IMR-90 (cell line): ENCODE measurements at regions not wholly inside any gene's neighbourhood (a gene's known extent, or its start where the extent isn't known, plus 50 kb on each side); places are given as distances from the start of the nearest gene placed in this dataset.

Experiments used
- ATAC-seq: fragments of 200-7000 bp; cut with Tn5 transposase; 2 replicates; pipeline ENCODE4 v1.9.1; 2020; ENCODE audit warnings: low read depth, mild to moderate bottlenecking, moderate library complexity
- BruUV-seq: library from RNA; stranded (reverse); fragments of 400-500 nt; replicated peaks from 2 replicates; lab custom pipeline; 2021; lab: Mats Ljungman, UMichigan
- CTCF ChIA-PET: fragments of 300-600 bp; formaldehyde crosslinking; extraction: SDS; loops from one replicate; lab custom pipeline; 2021; ENCODE audit warnings: antibody characterized with exemption; lab: Yijun Ruan, JAX
- POLR2A ChIA-PET: fragments of 300-600 bp; sonication (Branson Sonifier 250); formaldehyde crosslinking; loops from one replicate; lab custom pipeline; 2022; ENCODE audit warnings: antibody characterized with exemption; ENCODE audit not compliant: unreplicated experiment; lab: Charles Lee
- DNase-seq: peaks from one replicate; pipeline ENCODE4 v3.0.0; 2013
- H2AFZ ChIP-seq: replicated peaks from 2 replicates; pipeline ENCODE3; 2013; ENCODE audit warnings: low read length, mild to moderate bottlenecking; ENCODE audit not compliant: poor library complexity
- H2AK5ac ChIP-seq: 2 replicates; pipeline ENCODE4 v1.6.1; 2013; ENCODE audit warnings: low read depth, low read length, inconsistent platforms
- H2AK9ac ChIP-seq: replicated peaks from 2 replicates; pipeline ENCODE3; 2013; ENCODE audit warnings: mild to moderate bottlenecking, low read depth, low read length, moderate library complexity; ENCODE audit not compliant: poor library complexity
- H2BK120ac ChIP-seq: 2 replicates; pipeline ENCODE4 v1.6.1; 2013; ENCODE audit warnings: low read depth, low read length, inconsistent platforms
- H2BK15ac ChIP-seq: 3 replicates; pipeline ENCODE4 v1.6.1; 2013; ENCODE audit warnings: low read depth, low read length, inconsistent platforms
- H2BK20ac ChIP-seq: 2 replicates; pipeline ENCODE4 v1.6.1; 2013; ENCODE audit warnings: low read depth, mild to moderate bottlenecking, inconsistent platforms, low read length, moderate library complexity
- H2BK5ac ChIP-seq: 2 replicates; pipeline ENCODE4 v1.6.1; 2013; ENCODE audit warnings: mild to moderate bottlenecking, low read depth, low read length, inconsistent platforms; ENCODE audit not compliant: poor library complexity, severe bottlenecking
- H3K14ac ChIP-seq: replicated peaks from 2 replicates; pipeline ENCODE4 v1.6.1; 2013; ENCODE audit warnings: low read depth, low read length, inconsistent platforms
- H3K18ac ChIP-seq: 2 replicates; pipeline ENCODE4 v1.6.1; 2013; ENCODE audit warnings: low read depth, low read length, control low read depth
- H3K23ac ChIP-seq: 2 replicates; pipeline ENCODE4 v1.6.1; 2013; ENCODE audit warnings: low read depth, low read length, inconsistent platforms
- H3K27ac ChIP-seq: 2 replicates; pipeline ENCODE4 v1.5.1; 2013; ENCODE audit warnings: mild to moderate bottlenecking, control low read depth, low read length; ENCODE audit not compliant: insufficient read depth
- H3K27me3 ChIP-seq: 2 replicates; pipeline ENCODE4 v1.6.1; 2013; ENCODE audit warnings: low read length; ENCODE audit not compliant: control insufficient read depth, insufficient read depth
- H3K36me3 ChIP-seq: 2 replicates; pipeline ENCODE4 v1.6.1; 2013; ENCODE audit warnings: low read length, mixed read lengths; ENCODE audit not compliant: control insufficient read depth, insufficient read depth
- H3K4ac ChIP-seq: 2 replicates; pipeline ENCODE4 v1.6.1; 2013; ENCODE audit warnings: low read depth, low read length, inconsistent platforms
- H3K4me1 ChIP-seq: 2 replicates; pipeline ENCODE4 v1.6.1; 2013; ENCODE audit warnings: low read length, mixed read lengths; ENCODE audit not compliant: control insufficient read depth, insufficient read depth
- H3K4me2 ChIP-seq: 2 replicates; pipeline ENCODE4 v1.6.1; 2013; ENCODE audit warnings: low read depth, mild to moderate bottlenecking, control low read depth, low read length, moderate library complexity
- H3K4me3 ChIP-seq: 2 replicates; pipeline ENCODE4 v1.5.1; 2013; ENCODE audit warnings: low read depth, mild to moderate bottlenecking, control low read depth, low read length, moderate library complexity; ENCODE audit not compliant: insufficient read depth
- H3K56ac ChIP-seq: 2 replicates; pipeline ENCODE4 v1.6.1; 2013; ENCODE audit warnings: low read length, inconsistent platforms; ENCODE audit not compliant: insufficient read depth; ENCODE audit errors: extremely low read depth
- H3K79me1 ChIP-seq, 2 experiments: 2 replicates each; pipeline ENCODE4 v1.6.1; 2013; ENCODE audit warnings: low read length in 2 of 2, inconsistent platforms in 1 of 2, low read depth in 1 of 2
- H3K9ac ChIP-seq: 2 replicates; pipeline ENCODE4 v1.6.1; 2013; ENCODE audit warnings: low read depth, low read length, control low read depth
- H3K9me1 ChIP-seq: 2 replicates; pipeline ENCODE4 v1.6.1; 2013; ENCODE audit warnings: low read length, inconsistent platforms; ENCODE audit not compliant: insufficient read depth
- H3K9me3 ChIP-seq: 2 replicates; pipeline ENCODE4 v1.6.1; 2013; ENCODE audit warnings: low read length; ENCODE audit not compliant: control insufficient read depth, insufficient read depth
- H4K20me1 ChIP-seq: 2 replicates; pipeline ENCODE4 v1.6.1; 2013; ENCODE audit warnings: low read length, inconsistent platforms; ENCODE audit not compliant: insufficient read depth
- H4K5ac ChIP-seq: 2 replicates; pipeline ENCODE4 v1.6.1; 2013; ENCODE audit warnings: mild to moderate bottlenecking, low read depth, low read length, control low read depth
- H4K8ac ChIP-seq, 2 experiments: 2 replicates each; pipeline ENCODE4 v1.6.1; 2013; ENCODE audit warnings: low read depth in 2 of 2, low read length in 2 of 2, control low read depth in 1 of 2, inconsistent platforms in 1 of 2
- H4K91ac ChIP-seq: 2 replicates; pipeline ENCODE4 v1.6.1; 2013; ENCODE audit warnings: low read depth, low read length, inconsistent platforms; ENCODE audit not compliant: insufficient read depth
- MXI1 ChIP-seq: IDR thresholded peaks from 2 replicates; pipeline ENCODE4 v1.6.1; 2012; ENCODE audit warnings: low read depth, mild to moderate bottlenecking, low read length, moderate library complexity, borderline replicate concordance
- SMC3 ChIP-seq: fragments of 150-350 bp; IDR thresholded peaks from 2 replicates; pipeline ENCODE4 v1.6.1; 2016; ENCODE audit warnings: low read depth, mild to moderate bottlenecking, antibody characterized with exemption, low read length, moderate library complexity
- WGBS, 2 experiments: methylation state at CpG; one replicate each; pipeline versions ENCODE4 v1.1.5 to v1.1.7; 2013; ENCODE audit warnings: missing lambda C conversion rate in 2 of 2; ENCODE audit not compliant: insufficient read length in 1 of 2; ENCODE audit errors: extremely low coverage in 2 of 2; 5-methylcytosine and 5-hydroxymethylcytosine counted together
- dilution Hi-C: fragments of 300-500 bp; cut with HindIII; formaldehyde crosslinking; loops from one replicate; pipeline ENCODE4 v1.14.3; 2018; ENCODE audit warnings: low sequenced_read_pairs; ENCODE audit not compliant: unreplicated experiment
- in situ Hi-C: fragments of 300-500 bp; cut with MboI; formaldehyde crosslinking; loops from 3 replicates; pipeline ENCODE4 v1.14.3; 2019; ENCODE audit warnings: low sequenced_read_pairs, inconsistent platforms, mixed read lengths
- intact Hi-C: fragments of 100-400 bp; cut with micrococcal nuclease; formaldehyde crosslinking; loops from 2 replicates; pipeline ENCODE4 v1.10.0; 2022

DNA sequence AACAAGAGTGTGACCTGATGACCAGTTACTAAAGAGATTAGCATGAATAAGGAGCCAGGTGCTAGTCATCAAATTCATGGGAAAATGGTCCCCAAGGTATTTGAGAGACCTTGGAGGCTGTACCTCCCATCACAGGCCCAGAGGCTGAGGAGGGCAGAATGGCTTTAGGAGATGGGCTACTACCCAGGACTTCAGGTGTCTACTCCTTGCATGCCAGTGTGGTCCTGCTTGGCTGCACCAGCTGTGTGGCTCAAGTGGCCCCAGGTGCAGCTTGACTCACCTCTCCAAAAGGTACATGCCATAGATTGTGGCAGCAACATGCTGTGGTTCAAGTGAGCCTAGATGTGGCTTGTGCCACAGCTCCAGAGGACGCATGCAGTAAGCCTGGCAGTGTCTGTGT, 56.5 kb downstream of the TANC2 start:
- Histone ChIP-seq H3K23ac (no peak overlapping the region), H2BK5ac (no peak overlapping the region), H3K27ac (no peak overlapping the region), H3K9me1 (peaks cover 10% of the 10 kb centered on the region), H2AK5ac (no peak overlapping the region), H3K56ac (no peak overlapping the region), H3K9me3 (peaks cover 5% of the 10 kb centered on the region; the same call in 1 of the 2 replicates), H3K18ac (no peak overlapping the region), H3K14ac (no peak overlapping the region), H3K4me1 (peaks cover 2% of the 10 kb centered on the region; the same call in 1 of the 2 replicates), H3K36me3 (no peaks in the 10 kb centered on the region; the same call in 1 of the 2 replicates), H4K5ac (no peak overlapping the region), H3K27me3 (no peaks in the 10 kb centered on the region), H2BK20ac (no peak overlapping the region), H4K20me1 (peaks cover 43% of the 10 kb centered on the region), H2BK120ac (no peak overlapping the region), H3K4me3 (no peak overlapping the region), H2BK15ac (no peak overlapping the region), H3K4me2 (no peak overlapping the region), H4K8ac (no peak overlapping the region), H3K9ac (no peak overlapping the region), H3K79me1 (peaks cover 36 to 66% of the 10 kb centered on the region in 2 experiments), H2AK9ac (no peak overlapping the region), H2AFZ (no peak overlapping the region), H4K91ac (no peak overlapping the region), H3K4ac (no peak overlapping the region)
- POLR2A ChIA-PET, result no interaction called here
- dilution Hi-C loops, result no loop called here
- CTCF ChIA-PET, result no interaction called here
- DNase-seq (no peak), ATAC-seq (no peak)
- TF ChIP-seq MXI1, result no peak
- TF ChIP-seq SMC3, result no peak
- WGBS, 2 experiments, result no CpG with 5 or more reads among the region's 1 CpG
- in situ Hi-C loops, result no loop called here
- no TSS peak for BruUV-seq
- intact Hi-C loops, result no loop called here
